Right lung (tissue), 2 donors: ENCODE measurements at regions not wholly inside any gene's neighbourhood (a gene's known extent, or its start where the extent isn't known, plus 50 kb on each side); places are given as distances from the start of the nearest gene placed in this dataset.
A peak's percentile ranks its signal among the peaks of the same experiment; 100 is the strongest.

Source experiments
- DNase-seq, 2 donors: peaks; one replicate each; pipeline ENCODE4 v3.0.0-alpha.2; 2013

DNA sequence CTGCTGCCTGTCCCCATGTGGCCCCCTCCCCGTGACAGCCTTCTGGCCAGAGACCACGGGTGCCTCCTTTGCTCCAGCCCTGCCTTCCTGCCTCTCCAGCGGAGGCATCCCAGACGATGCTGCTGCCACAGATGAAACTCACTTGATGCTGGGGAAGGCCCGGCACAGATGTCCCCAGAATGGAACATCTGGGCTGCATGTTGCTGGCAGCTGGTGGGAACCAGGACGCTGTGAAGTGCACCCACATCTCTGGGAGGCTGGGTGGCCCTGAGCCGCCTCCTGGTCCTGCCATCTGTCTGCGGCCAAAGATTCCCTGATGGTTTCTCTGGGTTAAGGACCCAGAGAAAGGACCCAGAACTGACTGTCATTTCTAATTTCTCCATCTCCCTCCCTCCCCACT is 51.9 kb upstream of the PTPRS start:
- no peak for DNase-seq

DNA sequence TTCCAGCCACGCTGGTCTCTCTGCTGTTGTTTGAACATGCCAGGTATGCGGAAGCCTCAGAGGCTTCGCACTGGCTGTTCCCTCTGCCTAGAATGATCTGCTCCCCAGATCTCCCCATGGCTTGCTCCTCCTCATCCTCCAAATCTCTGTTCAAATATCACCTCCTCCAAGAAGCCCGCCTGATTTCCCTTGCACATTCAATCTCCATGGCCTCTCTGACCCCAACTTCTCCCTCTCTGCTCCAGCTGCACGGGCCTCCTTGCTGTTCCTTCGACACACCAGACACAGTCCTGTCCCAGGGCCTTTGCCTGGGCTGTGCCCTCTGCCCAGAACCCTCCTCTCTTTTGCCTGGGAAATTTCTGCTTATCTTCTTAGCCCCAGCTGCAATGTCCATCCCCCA is 52.5 kb upstream of the PTPRS start:
- no peak for DNase-seq

DNA sequence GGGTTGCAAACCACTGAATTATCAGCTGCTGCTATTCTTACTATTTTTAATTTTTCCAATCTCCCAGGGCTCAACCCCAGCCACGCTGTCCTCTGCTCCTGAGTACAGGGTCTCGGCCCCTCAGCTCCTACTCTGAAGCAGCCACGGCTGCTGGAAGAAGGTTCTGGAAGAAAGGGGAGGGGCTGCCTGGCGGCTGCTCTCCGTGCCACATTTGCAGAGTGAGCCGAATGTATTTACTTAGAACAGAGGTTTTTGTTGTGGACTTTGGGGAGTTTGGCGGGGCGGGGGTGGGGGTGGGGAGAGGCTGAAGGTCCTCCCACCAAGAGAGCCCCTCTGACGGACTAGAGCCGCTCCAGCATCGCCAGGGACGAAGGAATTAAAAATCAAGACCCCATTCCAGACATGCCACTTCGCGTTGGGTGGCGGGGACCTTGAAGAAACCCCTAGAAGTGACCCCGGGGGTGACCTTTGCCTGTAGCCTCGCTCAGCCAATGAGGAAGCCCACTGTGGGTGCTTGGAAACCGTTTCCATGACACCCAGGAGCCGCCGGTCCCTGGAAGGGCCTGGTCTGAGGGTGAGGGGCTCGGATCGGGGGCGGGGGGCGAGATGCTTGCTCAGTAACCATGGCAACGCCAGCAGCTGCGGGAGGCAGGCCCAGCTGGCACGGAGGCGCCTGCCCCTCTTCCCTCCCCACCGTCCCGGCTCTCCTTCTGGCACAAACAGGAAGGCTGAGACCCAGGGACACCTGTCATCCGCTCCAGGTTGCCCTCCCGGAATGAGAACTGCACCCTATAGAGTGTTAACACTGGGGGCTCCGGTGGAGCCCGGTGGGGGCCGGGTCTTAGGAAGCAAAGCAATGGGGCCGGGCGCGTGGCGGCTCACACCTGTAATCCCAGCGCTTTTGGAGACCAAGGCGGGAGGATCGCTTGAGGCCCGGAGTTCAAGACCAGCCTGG is 54.2 kb upstream of the PTPRS start:
- DNase-seq, result no peak

DNA sequence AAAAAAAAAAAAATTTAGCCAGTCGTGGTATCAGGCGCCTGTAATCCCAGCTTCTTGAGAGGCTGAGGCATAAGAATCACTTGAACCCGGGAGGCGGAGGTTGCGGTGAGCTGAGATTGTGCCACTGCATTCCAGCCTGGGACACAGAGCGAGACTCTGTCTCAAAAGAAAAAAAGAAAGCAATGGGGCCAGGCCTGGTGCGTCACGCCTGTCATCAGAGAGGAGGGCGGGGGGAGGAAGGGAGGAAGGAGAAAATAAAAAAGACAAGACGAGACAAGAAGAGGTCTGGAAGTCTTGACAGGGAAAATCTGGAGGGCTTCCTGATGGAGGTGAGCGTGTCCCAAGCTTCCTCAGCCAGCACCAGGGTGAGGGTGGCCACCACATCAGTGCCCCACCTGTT is 54.9 kb upstream of the PTPRS start:
- no peak for DNase-seq

DNA sequence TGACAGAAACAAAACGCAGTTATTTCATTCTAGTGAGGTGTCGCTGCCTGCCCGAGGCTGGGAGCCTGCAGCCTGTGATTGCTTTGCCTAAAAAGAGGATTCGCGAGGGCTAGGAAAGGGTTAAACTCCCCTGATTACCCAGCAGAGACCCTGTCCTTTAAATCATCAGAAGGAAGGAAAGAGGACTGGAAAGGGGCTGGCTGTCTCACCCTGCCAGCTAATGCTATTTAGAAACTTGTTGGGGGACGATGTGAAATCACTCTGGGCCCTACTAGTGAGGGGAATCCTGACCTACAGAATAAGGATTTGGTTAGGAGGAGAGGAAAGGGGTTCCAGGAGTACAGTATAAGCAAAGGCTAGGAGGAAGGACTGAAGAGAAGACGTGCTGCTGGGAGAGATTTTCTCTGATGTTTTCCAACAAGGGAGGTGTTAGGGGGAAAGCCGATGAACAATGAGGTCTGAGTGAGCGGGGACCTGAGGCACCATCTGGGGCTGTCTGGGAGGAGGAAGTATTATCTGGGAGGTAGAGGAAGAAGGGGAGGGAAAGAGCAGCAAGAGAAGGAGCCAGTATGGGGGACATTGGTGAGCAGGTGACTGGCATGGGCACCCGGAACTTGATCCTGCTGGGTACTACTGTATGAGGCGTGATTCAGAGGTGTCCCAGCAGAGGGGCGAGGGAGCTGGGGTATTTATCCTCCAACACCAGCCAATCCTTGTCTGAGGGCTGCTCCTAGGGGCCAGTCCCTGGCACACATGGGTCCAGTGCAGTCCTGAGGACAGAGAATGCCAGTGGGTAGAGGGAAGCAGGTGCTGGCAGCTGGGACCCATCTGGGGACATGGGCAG is 55.7 kb upstream of the PTPRS start:
- DNase-seq, result no peak

DNA sequence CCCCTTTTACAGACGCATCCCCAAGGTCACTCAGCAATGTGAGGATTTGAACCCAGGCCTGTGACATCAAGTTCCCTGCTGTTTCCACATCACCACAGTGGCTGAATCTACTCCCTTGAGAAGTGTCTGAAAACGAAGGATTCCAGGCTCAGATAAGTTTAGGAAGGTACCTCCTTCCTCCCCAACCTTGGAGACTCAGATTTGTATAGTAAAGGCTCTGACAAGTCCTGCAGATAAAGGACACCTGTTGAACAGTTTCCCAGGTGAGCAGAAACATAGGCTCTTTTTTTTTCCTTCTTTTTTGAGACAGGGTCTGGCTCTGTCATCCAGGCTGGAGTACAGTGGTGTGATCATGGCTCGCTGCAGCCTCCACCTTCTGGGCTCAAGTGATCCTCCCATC is 56.4 kb upstream of the PTPRS start:
- no peak for DNase-seq

DNA sequence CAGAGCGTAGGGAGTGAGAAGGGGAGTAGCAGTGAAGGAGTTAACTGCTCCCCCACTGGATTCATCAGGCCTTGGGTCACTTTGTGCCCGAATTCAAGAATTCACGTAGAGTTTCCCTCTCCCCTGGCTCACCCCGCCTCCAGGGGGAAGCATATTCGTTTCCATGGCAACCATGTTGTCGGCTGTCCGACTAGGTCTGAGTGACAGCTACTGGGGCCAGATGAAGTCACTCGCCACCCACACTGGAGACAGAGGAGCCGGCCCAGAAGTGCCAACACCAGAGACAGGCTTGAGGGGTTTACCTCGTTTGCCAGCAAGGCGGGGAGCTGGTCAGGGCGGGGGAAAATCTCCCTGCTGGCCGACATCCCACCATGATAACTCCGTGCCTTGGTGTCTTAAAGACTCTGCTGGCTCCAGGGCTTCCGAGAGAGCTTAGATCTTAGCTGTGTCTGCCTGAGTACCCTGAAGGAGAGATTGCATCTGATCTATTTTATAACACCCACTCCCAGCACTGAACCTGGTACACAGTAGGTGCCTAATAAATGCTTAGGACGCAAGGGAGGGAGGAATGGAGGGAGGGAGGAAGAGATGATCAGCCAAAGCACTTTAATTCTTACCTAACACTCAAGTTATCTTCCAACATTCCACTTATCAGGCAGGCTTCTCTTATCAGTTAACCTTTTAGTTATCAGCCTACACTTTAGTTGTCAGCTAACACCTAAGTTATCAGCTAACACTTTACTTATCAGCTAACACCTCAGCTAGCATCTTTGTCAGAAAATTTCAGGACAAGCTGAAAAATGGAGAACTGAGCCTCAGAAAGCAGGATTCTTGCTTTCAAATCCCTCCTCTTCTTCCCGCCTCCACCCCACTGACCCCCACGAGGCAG is 57.2 kb upstream of the ZNRF4 start:
- DNase-seq, result no peak

DNA sequence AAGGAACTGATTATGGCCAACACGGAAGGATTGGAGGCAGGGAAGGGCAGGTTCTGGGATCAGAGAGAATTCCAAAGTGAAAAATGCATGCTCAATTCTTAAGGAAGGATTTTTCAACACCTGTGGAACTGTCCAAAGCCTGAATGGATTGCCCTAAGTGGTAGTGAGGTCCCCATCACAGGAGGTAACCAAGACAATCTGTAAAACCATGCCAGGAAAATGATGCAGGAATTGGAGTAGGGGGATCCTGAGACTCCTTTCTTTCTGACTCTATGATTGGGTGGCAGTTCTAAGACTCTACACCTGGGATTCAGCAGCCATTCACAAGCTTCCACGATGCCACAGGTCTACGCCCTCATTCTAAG is 56.5 kb upstream of the ZNRF4 start:
- no peak for DNase-seq

DNA sequence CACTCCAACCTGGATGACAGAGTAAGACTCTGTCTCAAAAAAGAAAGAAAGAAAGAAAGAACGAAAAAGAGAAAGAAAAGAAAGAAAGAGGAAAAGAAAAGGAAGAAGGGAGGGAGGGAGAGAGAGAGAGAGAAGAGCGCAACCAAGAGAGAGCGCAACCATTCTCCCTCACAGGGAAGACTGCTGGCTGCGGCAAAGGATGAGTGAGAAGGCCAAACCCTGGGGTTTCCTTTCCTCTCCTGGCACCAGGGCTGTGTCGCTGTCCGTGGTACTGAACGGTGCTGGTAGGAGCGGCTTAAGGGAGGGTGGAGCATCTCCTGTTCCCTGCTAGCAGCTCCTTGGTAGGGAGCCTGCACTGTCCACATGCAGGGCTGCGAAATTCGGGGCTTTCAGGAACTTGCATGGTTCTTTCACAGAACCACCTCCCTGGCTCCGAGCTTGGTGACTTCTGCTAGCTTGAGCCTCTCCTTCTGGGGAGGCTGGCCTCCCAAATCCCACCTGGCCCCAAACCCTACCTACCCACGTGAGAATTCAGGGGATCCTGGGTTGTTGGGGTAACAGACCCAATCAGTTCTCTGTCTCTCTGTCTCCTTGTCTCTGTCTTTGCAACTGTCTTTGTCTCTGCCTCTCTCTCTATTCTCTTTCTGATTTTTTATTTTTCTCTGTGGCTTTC is 51.1 kb upstream of the ZNRF4 start:
- peak; percentile 77 to 85 for DNase-seq
